Stimulated activated naive CD8-positive, alpha-beta T cell treated with anti-CD3 and anti-CD28 coated beads, Interleukin-15, amount 100 ng/mL, for 72 hours (primary cell): ENCODE measurements at regions not wholly inside any gene's neighbourhood (a gene's known extent, or its start where the extent isn't known, plus 50 kb on each side); places are given as distances from the start of the nearest gene placed in this dataset.

ENCODE experiments used
- ATAC-seq: fragments of 150-1000 bp; cut with Tn5 transposase; 2 replicates; pipeline ENCODE4 v1.10.0; 2021; ENCODE audit warnings: mild to moderate bottlenecking, moderate library complexity
- DNase-seq, 2 donors: peaks; one replicate each; pipeline ENCODE4 v3.0.0; 2021 to 2022
- H3K27ac Mint-ChIP-seq, 2 donors: one replicate each; pipeline ENCODE4 v1.8.0; 2022; ENCODE audit warnings: mild to moderate bottlenecking in 2 of 2, mixed read lengths in 2 of 2, moderate library complexity in 2 of 2
- H3K27me3 Mint-ChIP-seq: one replicate; pipeline ENCODE4 v1.8.0; 2022; ENCODE audit warnings: mixed read lengths
- H3K4me1 Mint-ChIP-seq: one replicate; pipeline ENCODE4 v1.8.0; 2022; ENCODE audit warnings: mild to moderate bottlenecking, mixed read lengths
- H3K4me3 Mint-ChIP-seq, 2 donors: one replicate each; pipeline ENCODE4 v1.8.0; 2022; ENCODE audit warnings: mild to moderate bottlenecking in 2 of 2, mixed read lengths in 2 of 2, moderate library complexity in 1 of 2
- H3K9me3 Mint-ChIP-seq, 2 donors: one replicate each; pipeline ENCODE4 v1.8.0; 2022; ENCODE audit warnings: mixed read lengths in 2 of 2

DNA sequence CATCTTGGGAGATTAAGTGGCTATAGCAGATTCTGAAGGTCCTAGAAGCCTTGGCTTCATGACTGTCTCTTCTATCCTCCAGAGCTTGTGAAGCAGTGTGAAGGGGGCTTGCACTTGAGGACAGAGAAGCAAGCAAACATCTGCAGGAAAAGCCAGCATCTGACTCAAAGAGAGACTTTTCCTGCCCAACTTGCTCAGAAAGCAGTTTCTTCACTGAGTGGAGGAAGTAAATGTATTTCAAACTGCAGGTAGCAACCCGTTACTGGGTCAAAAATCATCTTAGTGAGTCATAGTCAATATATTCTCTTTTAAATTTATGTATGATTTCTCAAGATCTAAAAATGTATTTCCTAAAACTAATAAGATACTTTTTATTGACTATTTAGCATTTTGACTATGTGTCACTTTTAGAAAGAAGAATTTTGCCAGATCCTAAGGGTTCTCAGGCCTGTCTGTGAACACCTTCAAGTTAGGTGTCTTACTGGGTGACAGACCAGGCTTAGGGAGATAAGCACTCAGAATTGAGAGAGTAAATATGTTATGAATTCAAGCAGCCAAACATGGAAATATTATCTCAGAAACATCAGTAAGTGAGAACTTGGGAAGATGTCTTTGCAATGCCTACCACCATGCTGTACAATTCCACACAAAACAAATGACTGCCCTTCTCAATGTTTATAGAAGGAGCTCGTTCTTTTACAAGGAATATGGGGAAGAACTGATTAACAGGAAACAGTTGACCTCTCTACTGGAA, 72.6 kb upstream of the DMAC1 start:
- no peak for DNase-seq

DNA sequence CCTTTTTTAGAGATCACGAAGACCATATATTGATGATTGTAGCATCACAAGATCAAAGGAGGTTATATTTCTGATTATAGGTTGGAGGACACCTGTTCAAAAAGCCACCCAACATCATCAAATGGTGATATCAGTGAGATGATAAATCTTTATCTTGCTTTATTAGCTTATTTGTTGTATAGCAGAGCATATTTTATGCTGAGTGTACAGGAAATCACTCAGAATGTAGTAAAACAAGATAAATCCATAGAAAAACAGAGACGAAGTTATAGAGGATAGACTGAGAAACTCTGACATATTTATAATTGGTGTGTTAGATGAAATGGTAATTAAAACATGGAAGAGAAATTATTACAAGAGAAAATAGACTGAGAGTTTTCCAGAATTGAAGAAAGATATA, 69.8 kb upstream of the DMAC1 start:
- Mint-ChIP-seq H3K9me3 (no peaks in the 10 kb centered on the region), H3K4me3 (no peak overlapping the region), H3K27me3 (no peaks in the 10 kb centered on the region), H3K4me1 (no peaks in the 10 kb centered on the region), H3K27ac (no peak overlapping the region)
- DNase-seq, result no peak
- no peak for ATAC-seq

More for the DNA sequence above, 72.6 kb upstream of the DMAC1 start:
- no peak for ATAC-seq
- Mint-ChIP-seq H3K9me3 (peaks cover 7 to 10% of the 10 kb centered on the region in 2 donors), H3K27ac (peak overlapping the region in 1 of 2 donors; percentile 40), H3K4me1 (no peaks in the 10 kb centered on the region), H3K27me3 (no peaks in the 10 kb centered on the region), H3K4me3 (no peak overlapping the region)

DNA sequence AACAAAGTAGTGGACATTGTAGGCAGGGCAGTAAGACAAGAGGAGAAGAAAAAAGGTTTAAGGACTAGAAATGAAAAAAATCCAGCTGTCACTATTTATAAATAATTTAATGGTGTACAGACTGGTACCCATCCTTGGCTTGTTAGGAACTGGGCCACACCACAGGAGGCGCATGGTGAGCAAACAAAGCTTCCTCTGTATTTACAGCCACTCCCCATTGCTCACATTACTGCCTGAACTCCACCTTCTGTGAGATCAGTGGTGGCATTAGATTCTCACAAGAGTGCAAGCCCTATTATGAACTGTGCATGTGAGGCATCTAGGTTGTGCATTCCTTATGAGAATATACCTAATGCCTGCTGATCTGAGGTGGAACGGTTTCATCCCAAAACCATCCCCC, 62.6 kb upstream of the DMAC1 start:
- Mint-ChIP-seq H3K4me1 (no peaks in the 10 kb centered on the region), H3K4me3 (no peak overlapping the region), H3K9me3 (peaks cover 0 to 7% of the 10 kb centered on the region in 2 donors), H3K27me3 (no peaks in the 10 kb centered on the region), H3K27ac (no peak overlapping the region)
- DNase-seq (no peak), ATAC-seq (no peak)

DNA sequence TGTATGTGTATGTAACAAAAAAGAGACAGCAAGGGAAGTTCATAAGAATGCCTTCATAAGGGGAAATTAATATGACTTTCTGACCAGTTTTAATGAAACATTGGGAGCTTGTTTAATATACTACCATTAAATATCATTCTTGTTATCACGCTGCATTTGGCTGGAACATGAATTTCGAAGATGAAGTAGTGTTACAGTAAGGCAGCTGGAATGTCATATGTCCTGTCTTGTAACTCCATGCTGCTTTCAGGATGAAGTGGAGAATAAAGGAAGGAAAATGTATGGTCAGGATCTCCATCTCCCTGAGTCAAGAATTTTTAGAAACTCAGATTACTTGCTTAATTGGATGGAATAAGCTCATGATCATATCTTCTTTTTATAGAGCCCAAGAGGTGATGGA, 61.5 kb upstream of the DMAC1 start:
- no peaks in the 10 kb centered on the region for H3K27me3 Mint-ChIP-seq
- H3K4me3 Mint-ChIP-seq, result no peak overlapping the region
- H3K9me3 Mint-ChIP-seq, result peaks cover 0 to 7% of the 10 kb centered on the region in 2 donors
- no peak for ATAC-seq
- no peak overlapping the region for H3K27ac Mint-ChIP-seq
- DNase-seq, result no peak
- no peaks in the 10 kb centered on the region for H3K4me1 Mint-ChIP-seq

DNA sequence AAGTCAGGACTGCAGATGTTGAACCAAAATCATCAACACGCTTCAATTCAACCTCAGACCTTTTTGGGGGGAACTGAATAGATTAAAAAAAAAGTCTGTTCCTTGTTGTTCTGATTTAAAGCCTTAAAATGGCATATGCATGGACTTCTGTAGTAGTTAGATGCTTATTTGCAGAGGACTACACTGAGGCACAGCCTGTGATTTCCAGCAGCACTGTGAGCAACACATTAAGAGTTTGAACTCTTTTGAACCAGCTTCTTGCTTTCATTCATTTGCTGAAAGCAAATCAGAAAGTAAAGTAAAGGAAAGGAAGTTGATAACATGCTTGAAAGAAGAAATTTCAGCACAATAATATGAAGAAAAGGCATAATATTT, 60.7 kb upstream of the DMAC1 start:
- Mint-ChIP-seq H3K4me1 (no peaks in the 10 kb centered on the region), H3K27me3 (no peaks in the 10 kb centered on the region), H3K27ac (no peak overlapping the region), H3K9me3 (peaks cover 0 to 7% of the 10 kb centered on the region in 2 donors), H3K4me3 (no peak overlapping the region)
- ATAC-seq, result no peak
- DNase-seq, result no peak

DNA sequence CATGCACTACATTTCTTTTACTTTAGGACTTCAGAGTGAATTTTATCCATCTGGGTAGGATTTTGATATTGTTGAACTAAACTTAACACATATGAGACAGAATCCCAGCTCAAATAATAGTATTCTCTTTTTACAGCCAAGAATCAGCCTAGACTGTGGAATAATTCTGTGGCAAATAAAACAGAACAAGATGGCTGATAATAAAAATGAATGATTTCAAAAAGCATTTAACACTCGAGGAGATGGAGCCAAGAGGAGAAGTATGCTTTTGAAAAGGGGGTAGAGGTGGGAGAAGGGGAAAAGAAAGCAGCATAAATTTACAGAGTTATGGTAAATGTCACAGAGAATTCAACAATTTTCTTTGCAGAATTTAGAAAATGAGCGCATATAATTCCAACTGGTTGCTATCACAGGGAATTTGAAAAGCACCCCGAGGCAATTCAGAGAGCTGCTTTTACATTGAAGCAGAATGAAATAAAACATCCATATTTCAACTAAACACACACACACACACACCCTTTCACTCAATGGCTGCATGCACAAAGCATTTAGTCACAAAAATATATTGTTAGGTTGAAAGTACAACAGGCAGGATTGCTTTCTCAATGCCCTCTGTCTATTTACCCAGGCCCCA, 60.2 kb upstream of the DMAC1 start:
- no peak overlapping the region for H3K27ac Mint-ChIP-seq
- no peak for ATAC-seq
- DNase-seq, result no peak
- H3K9me3 Mint-ChIP-seq, result peaks cover 0 to 7% of the 10 kb centered on the region in 2 donors
- no peaks in the 10 kb centered on the region for H3K4me1 Mint-ChIP-seq
- H3K27me3 Mint-ChIP-seq, result no peaks in the 10 kb centered on the region
- H3K4me3 Mint-ChIP-seq, result no peak overlapping the region

DNA sequence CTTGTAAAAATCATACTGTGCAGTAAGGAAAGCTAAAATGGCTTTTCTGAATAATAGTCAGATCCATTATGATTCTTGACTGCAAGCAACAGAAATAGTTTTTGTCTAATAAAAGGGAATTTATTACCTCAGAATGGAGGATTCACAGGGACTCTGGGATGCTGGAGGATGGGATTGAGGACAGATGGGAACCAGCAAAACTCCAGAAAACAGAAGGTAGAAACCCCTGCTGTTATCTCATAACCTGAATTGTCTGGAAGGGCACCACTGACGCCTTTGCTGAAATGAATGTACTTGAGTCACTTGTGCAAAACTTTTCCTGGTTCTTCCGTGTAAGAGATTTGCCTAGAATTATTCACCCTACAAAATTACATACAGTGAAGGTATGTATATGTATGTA, 58.6 kb upstream of the DMAC1 start:
- H3K9me3 Mint-ChIP-seq, result peaks cover 0 to 8% of the 10 kb centered on the region in 2 donors
- DNase-seq (no peak), ATAC-seq (no peak)
- H3K4me1 Mint-ChIP-seq, result no peaks in the 10 kb centered on the region
- no peak overlapping the region for H3K27ac Mint-ChIP-seq
- no peaks in the 10 kb centered on the region for H3K27me3 Mint-ChIP-seq
- no peak overlapping the region for H3K4me3 Mint-ChIP-seq

DNA sequence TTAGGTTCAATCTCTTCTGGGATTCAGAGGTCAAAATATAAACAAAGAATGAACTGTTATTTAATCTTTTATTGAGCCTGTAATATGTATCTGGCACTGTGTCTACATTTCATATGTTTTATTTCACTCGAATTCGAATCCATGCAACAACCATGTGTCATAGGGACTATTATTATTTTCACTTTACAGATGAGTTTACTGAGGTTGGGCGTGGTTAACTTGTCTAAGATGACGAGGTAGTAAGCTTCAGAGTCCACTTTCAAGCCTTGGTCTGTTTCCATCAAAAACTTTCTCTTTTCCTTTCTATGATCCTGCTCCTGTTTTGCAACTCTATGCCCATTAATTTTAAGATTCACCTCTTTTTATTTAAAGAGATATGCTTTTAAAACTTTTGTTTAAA, 55.2 kb upstream of the DMAC1 start:
- H3K9me3 Mint-ChIP-seq, result peaks cover 4 to 14% of the 10 kb centered on the region in 2 donors
- no peaks in the 10 kb centered on the region for H3K4me1 Mint-ChIP-seq
- H3K4me3 Mint-ChIP-seq, result no peak overlapping the region
- DNase-seq, result no peak
- H3K27me3 Mint-ChIP-seq, result no peaks in the 10 kb centered on the region
- ATAC-seq, result no peak
- H3K27ac Mint-ChIP-seq, result no peak overlapping the region
